ENCODE measurements at regions not wholly inside any gene's neighbourhood (a gene's known extent, or its start where the extent isn't known, plus 50 kb on each side); places are given as distances from the start of the nearest gene placed in this dataset.
"Not testable (repeated sequence)": the region's sequence is repeated elsewhere in the genome, so short reads cannot be mapped to it uniquely, and the experiment has no call there.

DNA sequence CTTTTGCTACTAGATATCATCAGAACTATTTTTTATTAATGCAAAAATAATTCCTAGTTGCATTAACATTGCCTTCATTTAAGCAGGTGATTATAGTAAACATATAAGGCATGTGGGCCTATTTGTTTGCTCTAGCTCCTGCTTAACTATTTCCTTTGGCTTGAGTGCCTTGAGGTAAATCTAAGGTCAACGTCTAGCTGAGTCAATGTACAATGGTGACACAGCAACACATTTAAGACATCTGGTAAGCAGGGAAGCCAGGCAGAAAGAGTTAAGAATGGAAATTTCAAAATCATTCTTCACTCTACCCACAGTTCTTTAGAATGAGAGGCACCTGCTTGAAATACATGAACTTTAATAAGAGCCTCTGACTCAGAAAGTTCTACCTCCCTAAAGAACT is 111.9 kb upstream of the FST start:
- DNase-seq (ENCODE audit: low spot score) = no peak

DNA sequence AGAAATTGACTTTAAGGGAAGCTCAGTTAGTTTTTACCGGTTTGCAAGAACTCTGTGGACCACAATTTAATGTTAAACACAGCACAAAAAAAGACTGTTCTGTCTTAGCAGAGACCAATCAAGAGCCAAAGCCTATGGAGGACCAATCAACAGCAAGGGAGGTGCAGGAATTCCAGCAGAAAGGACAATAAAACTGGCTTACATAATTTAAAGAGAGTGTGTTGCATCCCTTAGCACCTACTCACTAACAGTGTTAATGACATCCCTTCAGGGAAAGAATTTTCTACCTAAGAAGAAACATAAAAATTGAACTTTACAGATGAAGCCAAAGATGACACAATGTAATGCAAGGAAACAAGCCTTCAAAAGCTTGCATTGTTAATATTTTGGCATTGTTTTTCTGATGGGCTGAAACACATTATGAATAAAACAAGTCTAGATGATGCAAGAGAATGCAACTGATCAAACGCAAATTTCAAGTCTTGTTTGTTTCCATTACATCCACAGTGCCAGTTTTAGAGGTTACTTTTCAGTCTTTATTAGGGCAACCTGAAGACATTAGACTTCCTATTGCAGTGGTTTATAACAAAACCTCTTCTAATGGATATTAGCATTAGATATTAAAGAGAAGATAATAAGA is 111.3 kb upstream of the FST start:
- peak; percentile 11 for DNase-seq (ENCODE audit: low spot score)

DNA sequence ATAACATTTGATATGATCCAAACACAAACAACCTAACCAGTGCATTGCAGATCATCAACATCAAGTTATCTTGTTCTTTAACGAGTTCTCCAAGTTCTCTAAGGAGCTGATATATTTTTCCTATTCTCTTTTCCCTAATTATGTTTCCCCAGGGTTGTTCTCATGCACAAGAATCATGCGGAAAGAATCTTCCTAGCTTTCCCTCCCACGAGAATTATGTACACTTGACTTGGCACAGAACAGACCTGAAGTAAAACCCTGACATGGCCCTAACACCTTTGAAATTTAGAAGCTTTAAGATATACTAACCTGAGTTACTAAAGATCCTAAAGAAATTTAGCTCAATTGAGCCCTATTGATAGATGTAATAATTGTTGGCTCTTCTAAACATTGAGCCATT is 110.7 kb upstream of the FST start:
- no peak for DNase-seq (ENCODE audit: low spot score)

DNA sequence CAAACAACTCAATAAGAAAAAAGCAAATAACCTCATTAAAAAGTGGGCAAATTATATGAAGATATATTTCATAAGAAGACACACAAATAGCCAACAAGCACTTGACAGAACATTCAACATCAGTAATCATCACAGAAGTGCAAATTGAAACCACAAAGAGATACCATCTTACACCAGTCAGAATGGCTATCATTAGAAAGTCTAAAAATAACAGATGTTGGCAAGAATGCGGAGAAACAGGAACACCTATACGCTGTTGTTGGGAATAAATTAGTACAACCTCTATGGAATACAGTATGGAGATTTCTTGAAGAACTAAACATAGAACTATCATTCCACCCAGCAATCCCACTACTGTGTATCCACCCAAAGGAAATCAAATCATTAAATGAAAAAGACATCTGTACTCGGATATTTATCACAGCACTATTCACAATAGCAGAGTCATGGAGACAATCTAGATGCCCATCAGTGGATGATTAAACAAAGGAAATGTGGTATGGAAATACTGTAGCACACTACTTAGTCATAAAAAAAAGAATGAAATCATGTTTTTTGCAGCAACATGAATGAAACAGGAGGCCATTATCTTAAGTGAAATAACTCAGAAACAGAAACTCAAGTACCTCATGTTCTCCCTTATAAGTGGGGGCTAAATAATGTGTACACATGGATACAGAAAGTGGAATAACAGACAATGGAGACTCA is 106.8 kb upstream of the FST start:
- no peak for DNase-seq (ENCODE audit: low spot score)

DNA sequence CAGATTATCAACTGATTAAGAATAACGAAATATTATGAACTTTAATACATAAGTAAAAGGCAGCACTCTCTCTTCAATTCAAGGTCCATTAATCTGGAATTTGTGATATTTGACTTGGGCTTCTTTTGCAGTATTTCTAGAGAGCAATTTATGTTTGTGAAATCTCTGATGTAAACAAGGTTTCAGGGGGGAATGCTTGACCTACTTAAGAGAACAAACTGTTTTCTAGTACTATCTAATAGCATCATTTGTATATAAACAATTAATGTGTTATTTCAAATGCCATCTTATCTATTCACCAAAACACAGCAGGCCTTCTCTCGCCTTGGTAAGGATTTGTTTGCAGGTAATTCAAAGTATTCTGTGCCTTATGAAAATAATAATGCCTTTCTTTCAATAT is 103.6 kb upstream of the FST start:
- DNase-seq (ENCODE audit: low spot score) = no peak

DNA sequence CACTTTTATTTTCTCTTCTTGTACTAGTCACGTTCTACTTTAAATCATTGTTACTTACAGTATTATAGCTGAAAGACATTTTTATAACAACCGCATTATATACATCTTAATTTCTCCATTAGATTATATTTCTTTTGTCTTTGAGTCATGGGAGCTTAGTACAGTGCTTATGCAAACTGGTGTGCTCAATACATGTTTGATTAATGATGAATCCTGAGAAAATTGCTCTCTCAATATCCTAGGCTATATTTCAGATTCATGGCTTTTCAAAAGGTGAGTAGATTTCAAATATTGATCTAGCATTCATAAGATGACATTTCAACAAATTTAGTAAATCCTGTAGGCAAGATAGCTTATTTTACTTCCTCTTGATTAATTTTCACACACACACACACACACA is 102.2 kb upstream of the FST start:
- no peak for DNase-seq (ENCODE audit: low spot score)

DNA sequence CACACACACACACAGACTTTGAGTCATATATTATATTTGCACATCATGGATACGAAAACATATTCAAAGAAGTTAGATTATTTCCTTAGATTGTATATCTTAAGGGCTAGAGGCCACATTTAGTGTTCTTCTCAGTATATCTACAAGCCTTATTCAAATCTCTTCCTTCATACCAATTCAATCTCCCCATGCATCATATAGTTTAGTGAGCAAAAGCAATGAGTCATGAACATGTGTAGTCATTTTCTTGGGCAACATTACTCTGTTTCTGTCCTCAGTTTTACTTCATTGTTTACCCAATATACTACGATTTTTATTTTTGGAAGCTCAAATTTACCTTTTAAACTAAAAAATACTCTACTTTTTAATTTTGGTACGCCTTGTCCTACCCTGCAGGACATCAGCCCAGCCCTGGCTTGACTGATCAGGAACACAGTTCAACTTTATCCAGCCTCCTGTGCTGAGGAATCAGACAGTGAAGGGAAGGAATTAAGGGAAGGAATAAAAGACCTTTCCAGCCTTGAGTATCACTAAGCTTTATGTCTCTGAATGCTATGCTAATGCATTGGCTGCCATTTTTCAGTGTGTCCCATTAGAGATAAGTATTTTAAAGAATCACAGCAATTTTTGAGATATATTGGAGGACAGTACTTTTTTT is 101.7 kb upstream of the FST start:
- no peak for DNase-seq (ENCODE audit: low spot score)

DNA sequence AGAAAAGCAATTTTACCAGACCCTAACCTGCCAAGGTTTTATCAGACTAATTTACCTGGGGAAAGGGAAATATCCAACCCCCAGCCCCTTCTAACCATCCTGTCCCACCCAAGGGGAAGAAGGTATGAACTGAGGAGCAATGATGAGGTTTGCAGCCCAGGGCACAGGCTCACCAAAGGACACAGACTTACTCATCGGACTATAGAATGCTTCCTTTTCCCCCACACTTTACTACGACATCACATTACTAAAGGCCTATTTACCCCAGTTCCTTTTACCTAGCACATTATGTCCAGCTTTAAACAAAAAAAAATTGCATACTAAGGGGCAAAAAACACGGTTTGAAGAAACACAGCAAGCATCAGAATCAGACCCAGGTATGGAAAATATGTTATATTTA is 94.1 kb upstream of the FST start:
- DNase-seq (ENCODE audit: low spot score) = no peak

DNA sequence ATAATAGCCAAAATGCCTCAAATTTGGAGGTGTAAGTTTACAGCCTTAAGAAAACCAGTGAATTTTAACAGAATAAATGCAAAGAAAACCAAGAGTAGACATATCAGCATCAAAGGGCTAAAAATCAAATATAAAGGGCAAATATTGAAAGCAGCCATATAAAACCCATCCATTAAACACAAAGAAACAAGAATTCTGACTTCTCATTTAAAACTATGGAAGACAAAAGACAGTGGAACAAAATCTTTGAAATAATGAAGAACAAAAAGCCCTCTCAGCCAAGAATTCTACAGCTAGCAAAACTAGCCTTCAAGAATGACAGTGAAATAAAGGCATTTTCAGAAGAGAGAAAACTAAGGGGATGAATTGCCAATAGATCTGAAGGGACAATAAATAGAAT is 91.3 kb upstream of the FST start:
- DNase-seq (ENCODE audit: low spot score) = no peak

DNA sequence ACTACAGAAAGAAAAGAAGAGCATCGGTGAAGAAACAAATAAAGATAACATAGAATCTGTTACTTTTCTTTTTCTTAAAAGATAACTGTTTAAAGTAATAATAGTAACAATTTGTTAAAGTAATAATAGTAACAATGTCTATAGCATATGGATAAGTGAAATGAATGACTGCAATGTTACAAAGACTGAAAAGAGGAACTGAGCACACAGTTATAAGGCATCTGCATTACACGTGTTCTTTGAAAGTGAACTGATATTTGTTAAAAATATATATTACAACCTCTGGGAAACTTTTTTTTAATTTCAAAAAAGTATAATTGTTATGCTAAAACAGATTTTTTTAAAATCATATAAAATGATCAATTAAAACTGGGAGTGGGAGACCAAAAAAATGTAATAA is 88.4 kb upstream of the FST start:
- no peak for DNase-seq (ENCODE audit: low spot score)

DNA sequence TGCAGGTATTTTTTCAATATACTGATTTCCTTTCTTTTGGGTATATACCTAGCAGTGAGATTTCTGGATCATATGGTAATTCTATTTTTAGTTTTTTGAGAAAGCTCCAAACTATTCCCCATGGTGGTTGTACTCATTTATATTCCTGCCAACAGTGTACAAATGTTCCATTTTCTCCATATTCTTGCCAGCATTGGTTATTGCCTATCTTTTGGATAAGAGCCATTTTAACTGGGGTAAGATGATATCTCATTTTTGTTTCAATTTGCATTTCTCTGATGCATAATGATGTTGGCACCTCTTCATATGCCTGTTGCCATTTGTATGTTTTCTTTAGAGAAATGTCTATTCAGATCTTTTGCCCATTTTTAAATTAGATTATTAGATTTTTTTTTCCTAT is 85.6 kb upstream of the FST start:
- no peak for DNase-seq (ENCODE audit: low spot score)

DNA sequence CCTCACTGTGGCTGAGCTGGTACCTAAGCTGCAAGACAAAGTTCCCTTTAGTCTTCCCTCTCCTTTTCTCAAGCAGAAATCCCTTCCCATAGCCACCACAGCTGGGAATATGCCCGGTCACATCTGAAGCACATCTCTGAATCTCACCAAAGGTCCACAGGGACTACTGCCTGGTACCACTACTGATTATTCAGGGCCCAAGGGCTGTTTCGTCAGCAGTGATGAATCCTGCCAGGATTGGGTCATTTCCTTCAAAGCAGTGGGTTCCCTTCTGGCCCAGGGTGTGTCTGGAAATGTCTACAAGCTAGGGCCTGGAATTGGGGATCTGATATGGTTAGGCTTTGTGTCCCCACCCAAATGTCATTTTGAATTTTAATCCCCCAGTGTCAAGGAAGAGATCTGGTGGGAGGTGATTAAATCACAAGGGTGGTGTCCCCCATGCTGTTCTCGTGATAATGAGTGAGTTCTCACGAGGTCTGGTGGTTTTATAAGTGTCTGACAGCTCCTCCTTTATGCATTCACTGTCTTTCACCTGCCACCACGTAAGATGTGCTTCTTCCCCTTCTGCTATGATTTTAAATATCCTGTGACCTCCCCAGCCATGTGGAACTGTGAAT is 83.2 kb upstream of the FST start:
- no peak for DNase-seq (ENCODE audit: low spot score)

DNA sequence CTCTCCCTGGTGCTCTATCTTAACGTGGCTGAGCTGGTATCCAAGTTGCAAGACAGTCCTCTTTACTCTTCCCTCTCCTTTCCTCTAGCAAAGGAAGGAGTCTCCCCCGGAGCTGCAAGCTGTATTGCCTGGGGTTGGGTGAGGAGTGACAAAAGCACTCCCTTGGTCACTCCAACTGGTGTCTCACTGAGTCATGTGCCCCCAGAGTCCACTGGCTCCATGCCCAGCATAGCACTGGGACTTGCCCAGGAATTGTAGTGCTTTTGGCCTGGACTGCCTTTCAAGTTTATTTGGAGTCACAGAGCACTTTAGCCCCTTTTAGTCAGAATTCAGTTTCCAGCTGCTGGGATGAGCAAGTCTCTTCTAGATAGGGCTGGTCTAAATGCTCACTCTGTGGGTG is 82.6 kb upstream of the FST start:
- DNase-seq (ENCODE audit: low spot score) = no peak

DNA sequence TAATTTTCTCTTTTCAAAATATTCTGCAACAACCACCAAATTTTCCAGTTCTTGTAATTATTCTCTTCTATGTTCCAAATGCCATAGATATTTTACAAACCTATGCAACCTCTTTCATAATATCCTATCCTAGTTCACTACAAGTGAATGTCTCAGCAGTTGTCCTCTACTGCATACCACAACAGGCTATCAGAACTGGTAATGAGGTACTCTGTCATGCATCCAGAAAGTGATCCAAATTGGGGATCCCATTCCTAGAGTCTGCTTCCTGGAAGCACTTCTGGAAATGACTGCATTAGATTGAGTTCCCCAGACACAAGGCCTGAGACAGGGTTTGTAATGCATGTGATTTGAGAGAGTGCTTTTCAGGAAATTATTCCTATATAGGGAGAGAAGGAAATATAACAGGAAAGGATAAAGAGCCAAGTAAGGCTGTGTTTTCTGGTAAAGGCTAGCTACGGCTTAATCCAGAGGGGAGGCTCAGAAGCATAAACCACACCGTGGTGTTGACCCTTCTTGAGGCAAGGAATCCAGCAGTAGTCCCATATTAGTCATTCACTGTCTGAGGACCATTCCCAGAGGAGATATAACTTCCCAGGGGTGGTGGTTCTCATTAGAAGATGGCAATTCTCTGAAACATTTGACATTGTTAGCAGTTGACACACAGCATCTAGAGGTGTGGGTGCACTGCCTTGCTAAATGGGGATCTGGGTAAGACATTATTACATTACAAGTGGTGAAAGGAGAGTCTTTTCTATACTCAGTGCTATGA is 80.3 kb upstream of the FST start:
- DNase-seq (ENCODE audit: low spot score) = no peak

DNA sequence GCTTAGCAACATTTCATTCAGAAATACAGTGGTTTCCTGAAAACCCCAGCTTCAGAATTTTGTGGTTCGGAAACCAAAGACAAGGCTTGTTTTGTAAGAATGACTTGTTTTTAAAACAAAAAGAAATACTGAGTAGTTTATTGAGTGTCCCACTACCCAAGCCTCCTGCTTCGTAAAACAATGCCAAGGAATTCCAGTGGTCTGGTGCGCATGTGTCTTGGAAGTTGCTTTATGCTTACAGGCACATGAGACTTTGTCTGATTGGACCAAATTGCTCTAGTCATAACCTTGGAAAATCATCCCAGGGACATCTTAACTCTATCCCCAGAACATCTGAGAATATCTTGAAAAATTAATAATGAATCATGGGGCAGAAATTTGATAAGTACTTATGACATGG is 77.1 kb upstream of the FST start:
- DNase-seq (ENCODE audit: low spot score) = no peak

DNA sequence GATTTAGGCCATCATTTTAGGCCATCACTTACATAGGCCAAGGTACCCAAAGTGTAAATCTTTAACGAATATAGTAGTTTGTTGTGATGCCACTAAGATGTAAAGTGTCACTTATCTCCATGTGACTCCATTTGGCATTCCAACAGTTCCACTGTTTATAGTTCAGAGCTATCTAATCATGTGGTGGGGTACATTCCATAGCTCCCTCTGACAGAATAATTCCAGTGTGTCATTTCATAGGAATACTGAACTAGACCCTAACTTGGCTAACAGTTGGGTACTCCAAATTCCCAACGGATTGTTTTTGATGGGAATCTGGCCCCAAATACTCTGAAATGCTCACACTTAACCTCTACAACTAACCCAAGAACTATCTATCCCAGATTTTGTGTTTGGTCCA is 76.7 kb upstream of the FST start:
- no peak for DNase-seq (ENCODE audit: low spot score)

DNA sequence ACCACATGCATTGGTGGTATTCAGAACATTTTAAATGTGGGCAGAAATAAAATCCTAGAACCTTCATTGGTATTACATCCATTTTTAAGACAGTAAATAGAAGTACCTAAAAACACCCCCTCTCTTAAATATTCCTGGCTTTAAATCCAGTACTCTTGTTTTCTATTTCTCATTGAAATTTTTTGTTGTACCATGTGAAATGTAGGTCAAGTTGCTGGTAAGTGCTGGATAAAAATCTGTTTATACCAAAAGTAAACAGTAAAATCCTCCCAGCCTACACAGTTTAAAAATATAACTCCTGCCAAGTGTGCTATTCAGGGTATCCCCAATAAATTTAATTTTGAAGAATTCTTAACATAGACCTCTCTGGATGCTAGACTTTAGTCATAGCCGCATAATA is 75.0 kb upstream of the FST start:
- no peak for DNase-seq (ENCODE audit: low spot score)

DNA sequence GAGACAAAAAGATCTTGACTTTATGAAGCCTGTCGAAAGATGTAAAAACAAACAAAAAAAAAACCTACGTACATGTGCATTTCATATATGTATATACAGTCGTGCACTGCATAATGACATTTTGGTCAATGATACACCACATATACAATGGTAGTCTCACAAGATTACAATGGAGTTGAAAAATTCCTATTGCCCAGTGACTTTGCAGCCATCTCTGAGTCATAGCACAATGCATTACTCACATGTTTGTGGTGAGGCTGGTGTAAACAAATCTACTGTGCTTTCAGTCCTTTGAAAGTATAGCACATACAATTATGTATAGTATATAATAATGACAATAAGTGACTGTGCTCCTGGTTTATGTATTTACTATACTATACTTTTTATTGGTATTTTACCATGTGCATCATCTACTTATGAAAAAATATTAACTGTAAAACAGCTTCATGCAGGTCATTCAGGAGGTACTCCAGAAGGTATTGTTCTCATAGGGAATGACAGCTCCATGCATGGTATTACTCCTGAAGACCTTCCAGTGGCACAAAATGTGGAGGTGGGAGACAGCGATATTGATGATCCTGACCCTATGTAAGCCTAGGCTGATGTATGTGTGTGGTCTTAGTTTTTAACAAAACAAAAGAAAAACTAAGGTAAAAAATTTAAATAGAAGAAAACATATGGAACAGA is 73.7 kb upstream of the FST start:
- DNase-seq (ENCODE audit: low spot score) = peak; percentile 84

DNA sequence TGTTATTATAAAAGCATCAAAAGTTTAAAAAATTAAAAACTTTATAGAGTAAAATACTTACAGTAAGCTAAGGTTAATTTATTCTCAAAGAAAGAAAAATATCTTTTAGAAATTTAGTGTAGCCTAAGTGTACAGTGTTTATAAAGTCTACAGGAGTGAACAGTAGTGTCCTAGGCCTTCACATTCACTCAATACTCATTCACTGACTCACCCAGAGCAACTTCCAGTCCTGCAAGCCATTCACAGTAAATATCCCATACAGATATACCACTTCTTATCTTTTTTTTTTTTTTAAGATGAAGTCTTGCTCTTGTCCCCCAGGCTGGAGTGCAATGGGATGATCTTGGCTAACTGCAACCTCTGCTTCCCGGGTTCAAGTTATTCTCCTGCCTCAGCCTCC is 73.1 kb upstream of the FST start:
- DNase-seq (ENCODE audit: low spot score) = no peak

DNA sequence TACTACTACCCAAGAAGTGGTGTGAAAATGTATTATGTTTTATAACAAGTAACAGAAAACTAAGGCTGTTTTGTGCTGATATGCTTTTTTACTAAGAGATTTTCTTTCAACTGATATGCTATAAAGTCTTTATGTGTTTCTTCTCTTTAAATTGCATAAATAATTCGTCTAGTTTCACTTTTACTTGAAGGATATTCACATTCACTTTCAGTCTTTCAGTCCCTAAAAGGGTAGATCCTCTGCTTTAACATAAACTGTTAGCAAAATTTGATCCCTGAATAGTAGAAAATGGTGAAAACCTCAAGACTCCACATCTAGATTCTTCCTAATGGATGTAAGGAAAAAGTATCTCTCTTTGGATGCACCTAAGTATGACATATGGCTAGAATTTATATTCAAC is 69.0 kb upstream of the FST start:
- no peak for DNase-seq (ENCODE audit: low spot score)

DNA sequence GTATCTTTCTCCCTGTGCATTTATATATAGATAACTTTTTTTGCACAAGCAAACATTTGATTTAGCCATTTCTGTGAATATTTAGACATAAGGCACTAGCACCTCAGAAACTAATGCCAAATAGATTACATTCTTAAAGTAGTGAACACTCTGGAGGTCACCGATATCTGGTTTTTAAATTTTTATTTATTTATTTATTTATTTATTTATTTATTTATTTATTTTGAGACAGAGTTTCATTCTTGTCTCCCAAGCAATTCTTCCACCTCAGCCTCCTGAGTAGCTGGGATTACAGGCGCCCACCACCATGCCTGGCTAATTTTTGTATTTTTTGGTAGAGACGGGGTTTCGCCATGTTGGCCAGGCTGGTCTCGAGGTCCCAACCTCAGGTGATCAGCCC is 67.9 kb upstream of the FST start:
- not testable (repeated sequence) for DNase-seq (ENCODE audit: low spot score)
